H4 (cell line): ENCODE measurements at regions not wholly inside any gene's neighbourhood (a gene's known extent, or its start where the extent isn't known, plus 50 kb on each side); places are given as distances from the start of the nearest gene placed in this dataset.

Source experiments
- DNase-seq: peaks from one replicate; pipeline ENCODE4 v3.0.0-alpha.2; 2015; ENCODE audit warnings: low spot score

DNA sequence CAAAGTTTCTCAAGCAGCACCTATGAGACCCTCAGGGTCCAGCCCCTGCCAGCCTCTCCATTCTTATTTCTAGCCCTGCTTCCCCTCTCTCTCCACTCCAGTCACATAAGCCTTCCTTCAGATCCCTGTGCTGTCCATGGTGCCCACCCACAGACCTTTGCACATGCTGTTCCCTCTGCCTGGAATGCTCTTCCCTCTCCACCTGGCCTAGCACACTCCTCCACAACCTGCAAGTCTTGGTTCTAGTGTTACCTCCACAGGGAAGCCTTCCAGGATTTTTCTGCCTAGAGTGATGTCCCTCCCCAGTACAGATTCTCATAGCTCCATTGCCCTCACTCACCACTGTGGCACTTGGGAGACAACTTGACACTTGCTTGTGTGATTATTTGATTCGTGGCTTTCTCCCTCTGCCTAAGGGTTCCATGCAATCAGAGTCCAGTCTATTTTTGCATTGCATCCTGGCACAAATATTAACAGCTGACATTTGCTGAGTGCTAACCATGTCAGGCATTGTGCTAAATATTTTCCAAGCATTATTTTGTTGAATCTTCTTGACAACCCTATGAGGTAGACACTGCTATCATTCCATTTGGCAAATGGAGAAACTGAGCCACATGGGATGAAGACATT is 127.3 kb downstream of the SYF2 start:
- no peak for DNase-seq

GRCh38 chr1:25103164-25103795 is 129.0 kb downstream of the SYF2 start:
- no peak for DNase-seq

DNA sequence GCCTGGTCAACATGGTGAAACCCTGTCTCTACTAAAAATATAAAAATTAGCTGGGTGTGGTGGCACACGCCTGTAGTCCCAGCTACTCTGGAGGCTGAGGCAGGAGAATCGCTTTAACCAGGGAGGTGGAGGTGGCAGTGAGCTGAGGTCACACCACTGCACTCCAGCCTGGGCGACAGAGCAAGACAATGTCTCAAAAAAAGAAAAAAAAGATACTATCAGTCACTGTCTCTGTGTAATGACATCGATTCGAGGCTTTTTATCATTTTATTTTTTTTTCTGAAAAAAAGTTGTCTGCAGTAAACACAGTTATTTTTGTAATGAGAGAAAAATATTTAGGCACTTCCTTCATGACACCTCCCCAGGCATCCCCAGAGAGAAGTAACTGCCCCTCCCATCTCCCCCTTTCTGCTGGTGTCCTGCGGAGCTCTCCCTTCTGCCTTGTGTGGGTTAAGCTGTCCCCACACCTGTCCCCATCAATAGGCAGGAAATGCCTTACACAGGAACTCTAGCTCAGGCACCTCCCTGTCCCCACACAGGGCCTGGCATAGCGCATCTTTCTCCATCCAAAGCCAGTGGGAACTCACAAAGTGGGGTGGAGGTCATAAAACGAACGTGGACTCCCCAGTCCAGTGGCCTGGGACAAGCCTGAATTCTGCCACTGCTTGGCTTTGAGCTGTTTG is 132.0 kb downstream of the SYF2 start:
- DNase-seq: no peak

DNA sequence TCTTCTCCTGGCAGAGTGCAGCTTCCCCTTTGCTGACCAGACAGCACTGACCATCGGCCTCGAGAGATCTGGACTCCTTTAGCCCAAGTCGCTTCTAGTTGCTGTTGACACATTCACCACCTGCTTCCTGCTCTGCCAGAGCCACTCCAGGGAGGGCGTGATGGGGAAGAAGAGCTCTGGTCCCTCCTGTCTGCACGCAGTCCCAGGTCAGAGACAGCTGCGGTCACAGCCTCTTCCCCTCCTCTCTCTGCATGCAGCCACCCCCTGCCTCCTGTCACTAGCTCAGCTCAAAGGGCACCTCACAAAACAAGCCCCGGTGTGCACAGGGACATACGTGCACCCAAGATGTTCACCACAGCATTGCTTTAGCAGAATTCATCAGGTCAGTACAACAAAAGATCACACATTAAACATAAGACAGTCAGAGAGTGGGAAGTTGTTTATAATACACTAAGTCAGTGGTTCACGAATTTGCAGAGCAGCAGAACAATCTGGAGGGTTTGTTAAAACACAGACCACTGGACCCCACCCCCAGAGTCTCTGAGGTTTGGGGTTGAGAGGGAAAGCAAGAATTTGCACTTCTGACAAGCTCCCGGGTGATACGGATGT is 132.9 kb downstream of the SYF2 start:
- no peak for DNase-seq

- DNase-seq: no peak
Observed at GRCh38 chr1:25098717-25099116, 133.6 kb downstream of the SYF2 start.

DNA sequence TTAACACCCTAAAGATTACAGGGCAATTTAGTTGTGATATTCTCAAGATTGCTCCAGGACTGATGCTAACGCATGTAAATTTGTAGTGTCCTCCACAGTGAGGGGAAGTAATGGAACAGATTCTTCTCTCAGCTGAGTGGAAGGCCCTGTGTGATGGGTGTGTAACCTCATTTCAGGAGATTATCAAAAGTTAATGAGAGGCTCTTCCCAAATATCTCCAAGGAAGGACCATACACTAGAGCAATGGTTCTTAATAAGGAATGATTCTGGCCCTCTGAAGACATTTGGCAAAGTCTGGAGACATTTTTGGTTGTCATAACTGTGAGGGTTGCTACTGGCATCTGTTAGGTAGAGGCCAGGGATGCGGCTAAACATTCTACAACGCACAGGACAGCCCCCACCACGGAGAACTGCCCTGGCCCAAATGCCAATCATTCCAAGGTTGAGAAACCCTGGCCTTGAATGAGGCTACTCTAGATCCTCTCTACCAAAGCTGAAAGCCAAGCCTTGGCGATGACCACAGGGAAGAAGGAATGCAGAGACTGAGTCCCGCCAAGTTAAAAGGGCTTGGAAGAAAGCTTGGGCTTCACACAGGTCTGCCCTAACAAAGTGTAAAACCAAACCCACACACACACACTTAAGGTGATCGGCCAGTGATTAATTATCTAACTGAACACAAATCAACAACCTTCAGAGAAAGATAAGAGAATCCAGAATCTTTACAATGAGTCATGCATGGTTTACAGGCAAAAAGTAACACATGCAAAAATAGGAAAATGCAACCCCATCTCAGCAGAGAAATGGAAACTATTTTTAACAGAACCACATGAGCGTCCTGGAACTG is 135.8 kb downstream of the SYF2 start:
- DNase-seq: no peak

DNA sequence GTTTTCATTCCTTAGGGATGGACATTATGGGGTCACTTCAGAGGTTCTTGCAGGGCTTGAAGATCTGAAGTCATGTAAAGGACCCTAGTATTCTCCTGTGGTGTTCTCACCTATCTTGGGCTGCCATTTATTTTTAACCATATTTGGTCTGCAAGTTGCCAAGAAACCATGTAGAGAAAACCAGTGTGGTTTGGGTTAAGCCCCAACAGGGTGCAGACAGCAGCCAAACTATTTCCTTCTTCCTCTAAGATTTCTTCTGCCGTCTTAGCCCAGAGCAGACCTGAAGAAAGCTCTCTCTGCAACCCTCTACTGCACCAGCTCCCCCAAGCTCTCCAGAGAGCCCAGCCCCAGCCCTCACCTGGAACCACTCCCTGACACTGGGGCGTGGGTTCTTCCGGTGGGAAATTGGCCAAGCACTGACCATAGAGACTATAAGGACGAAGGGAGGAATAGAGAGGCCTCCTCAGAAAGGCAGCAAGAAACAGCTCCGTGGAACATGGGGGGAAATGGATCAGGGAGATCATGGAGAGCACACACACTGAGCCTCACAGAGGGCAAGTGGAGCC is 136.6 kb downstream of the SYF2 start:
- no peak for DNase-seq

GRCh38 chr1:25094995-25095394 is 137.3 kb downstream of the SYF2 start:
- no peak for DNase-seq

GRCh38 chr1:25094229-25094628 is 138.1 kb downstream of the SYF2 start:
- no peak for DNase-seq

GRCh38 chr1:25091658-25092057 is 140.6 kb downstream of the SYF2 start:
- no peak for DNase-seq

GRCh38 chr1:25090707-25091422 is 141.4 kb downstream of the SYF2 start:
- DNase-seq: peak; percentile 31

- no peak for DNase-seq
Observed at GRCh38 chr1:25089772-25090171, 142.5 kb downstream of the SYF2 start.

DNA sequence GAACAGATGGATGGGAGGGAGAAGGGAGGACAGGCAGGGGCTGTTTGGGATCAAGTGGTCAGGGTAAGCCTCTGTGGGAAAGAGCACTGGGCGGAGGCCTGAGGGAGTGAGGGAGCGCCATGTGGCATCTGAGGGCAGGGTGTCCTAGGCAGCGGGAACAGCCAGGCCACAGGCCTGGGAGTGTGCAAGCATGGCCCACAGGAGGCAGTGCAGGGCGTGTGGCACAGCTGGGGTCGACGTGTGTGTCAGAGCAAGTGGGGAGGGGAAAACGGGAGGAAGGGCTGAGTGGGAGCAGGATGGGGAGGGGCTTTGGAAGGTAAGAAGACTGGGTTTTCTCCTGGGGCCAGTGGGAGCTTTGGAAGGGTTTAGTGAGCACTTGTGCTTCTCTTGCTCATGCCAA is 143.4 kb downstream of the SYF2 start:
- DNase-seq: no peak

- no peak for DNase-seq
Observed at GRCh38 chr1:25088180-25088701, 144.1 kb downstream of the SYF2 start.

DNA sequence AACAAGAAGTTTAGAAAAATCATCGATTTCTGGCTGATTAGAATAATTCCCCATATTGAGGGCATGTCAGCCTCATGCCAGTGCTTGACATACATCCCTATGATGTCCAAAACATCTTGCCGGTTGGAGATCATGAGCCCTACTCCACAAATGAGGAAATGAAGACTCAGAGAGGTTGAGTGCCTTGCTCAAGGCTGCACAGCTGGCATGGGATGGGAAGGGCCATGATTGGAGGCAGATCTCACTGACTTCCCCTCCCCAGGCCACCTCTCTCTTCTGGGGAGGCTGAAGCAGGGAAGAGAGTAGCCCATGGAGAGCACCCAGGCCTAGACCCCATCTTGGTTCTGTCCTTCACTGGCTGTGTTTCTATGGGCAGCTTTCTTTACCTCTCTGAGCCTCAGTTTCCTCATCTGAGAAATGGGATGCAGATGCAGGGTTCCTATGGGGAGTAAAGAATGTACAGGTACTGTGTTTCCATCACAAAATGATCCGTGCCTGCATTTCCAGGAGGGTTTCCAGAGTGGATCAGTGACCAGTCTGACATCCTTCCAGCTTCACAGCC is 145.7 kb downstream of the SYF2 start:
- no peak for DNase-seq

GRCh38 chr1:25084407-25084806 is 147.9 kb downstream of the SYF2 start:
- DNase-seq: no peak

GRCh38 chr1:25083481-25084345 is 148.6 kb downstream of the SYF2 start:
- no peak for DNase-seq

DNA sequence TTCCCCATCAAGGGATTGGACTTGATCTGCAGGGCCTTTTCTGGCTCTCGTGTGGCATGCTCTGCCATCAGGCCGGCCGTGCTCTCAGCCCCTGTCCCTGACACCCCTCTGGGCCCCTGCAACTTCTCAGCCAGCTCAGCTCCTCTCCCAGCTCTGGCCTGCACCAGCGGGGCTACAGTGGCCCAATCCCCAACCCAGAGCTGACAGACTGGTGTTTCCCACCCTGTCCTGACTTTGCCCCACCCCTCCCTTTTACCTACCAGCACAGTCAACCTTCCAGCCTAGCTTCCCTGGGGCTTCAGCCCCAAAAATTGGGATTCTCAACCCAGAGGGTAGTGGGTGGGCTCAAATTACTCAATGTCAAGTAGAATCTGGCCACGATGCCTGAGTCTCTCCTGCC is 149.3 kb downstream of the SYF2 start:
- DNase-seq: no peak

GRCh38 chr1:25082216-25082899 is 149.9 kb downstream of the SYF2 start:
- DNase-seq: no peak
